ENCODE measurements at regions not wholly inside any gene's neighbourhood (a gene's known extent, or its start where the extent isn't known, plus 50 kb on each side); places are given as distances from the start of the nearest gene placed in this dataset.

GRCh38 chr2:145026456-145027455 is 506.8 kb upstream of the ZEB2 start:
- no peak for ATAC-seq (ENCODE audit: low read depth)
- no peak for DNase-seq
- ChIA-PET POLR2A (no interaction called here), CTCF (no interaction called here)
- intact Hi-C loops (cut with micrococcal nuclease): no loop called here
- Mint-ChIP-seq H3K27ac (no peak overlapping the region), H3K27me3 (no peaks in the 10 kb centered on the region), H3K4me1 (peaks cover 19% of the 10 kb centered on the region), H3K4me3 (no peak overlapping the region), H3K36me3 (ENCODE audit: low read depth) (no peaks in the 10 kb centered on the region), H3K9me3 (no peaks in the 10 kb centered on the region)
- TF ChIP-seq CTCF (IDR thresholded peaks at IDR 0.05): no peak

- intact Hi-C loops (cut with micrococcal nuclease): no loop called here
Measured at GRCh38 chr2:145025382-145025781, 505.5 kb upstream of the ZEB2 start.

GRCh38 chr2:145023334-145023934 is 503.5 kb upstream of the ZEB2 start:
- no peak for TF ChIP-seq CTCF (IDR thresholded peaks at IDR 0.05)
- no peak for ATAC-seq (ENCODE audit: low read depth)
- no peak overlapping the region for H3K27ac Mint-ChIP-seq
- no peaks in the 10 kb centered on the region for H3K27me3 Mint-ChIP-seq
- no peak for DNase-seq
- H3K4me3 Mint-ChIP-seq: no peak overlapping the region
- intact Hi-C loops (cut with micrococcal nuclease): no loop called here
- H3K36me3 Mint-ChIP-seq (ENCODE audit: low read depth): no peaks in the 10 kb centered on the region
- ChIA-PET CTCF (no interaction called here), POLR2A (no interaction called here)
- no peaks in the 10 kb centered on the region for H3K9me3 Mint-ChIP-seq
- peaks cover 21% of the 10 kb centered on the region for H3K4me1 Mint-ChIP-seq

More at GRCh38 chr2:145025382-145025781, 505.5 kb upstream of the ZEB2 start:
- H3K9me3 Mint-ChIP-seq: no peaks in the 10 kb centered on the region
- no peaks in the 10 kb centered on the region for H3K27me3 Mint-ChIP-seq
- no peak overlapping the region for H3K4me3 Mint-ChIP-seq
- CTCF ChIA-PET: no interaction called here
- ATAC-seq (ENCODE audit: low read depth) (no peak), DNase-seq (no peak)
- H3K27ac Mint-ChIP-seq: no peak overlapping the region
- peaks cover 21% of the 10 kb centered on the region for H3K4me1 Mint-ChIP-seq
- H3K36me3 Mint-ChIP-seq (ENCODE audit: low read depth): no peaks in the 10 kb centered on the region
- no peak for TF ChIP-seq CTCF (IDR thresholded peaks at IDR 0.05)
- POLR2A ChIA-PET: no interaction called here

GRCh38 chr2:145022666-145023333 is 502.9 kb upstream of the ZEB2 start:
- POLR2A ChIA-PET: no interaction called here
- Mint-ChIP-seq H3K27me3 (no peaks in the 10 kb centered on the region), H3K27ac (no peak overlapping the region), H3K36me3 (ENCODE audit: low read depth) (no peaks in the 10 kb centered on the region), H3K4me1 (peaks cover 21% of the 10 kb centered on the region), H3K4me3 (no peak overlapping the region), H3K9me3 (no peaks in the 10 kb centered on the region)
- CTCF ChIA-PET: no interaction called here
- DNase-seq (no peak), ATAC-seq (ENCODE audit: low read depth) (no peak)
- intact Hi-C loops (cut with micrococcal nuclease): no loop called here
- TF ChIP-seq CTCF (IDR thresholded peaks at IDR 0.05): no peak
